ENCODE measurements at regions not wholly inside any gene's neighbourhood (a gene's known extent, or its start where the extent isn't known, plus 50 kb on each side); places are given as distances from the start of the nearest gene placed in this dataset.
"Not testable (repeated sequence)": the region's sequence is repeated elsewhere in the genome, so short reads cannot be mapped to it uniquely, and the experiment has no call there.

DNA sequence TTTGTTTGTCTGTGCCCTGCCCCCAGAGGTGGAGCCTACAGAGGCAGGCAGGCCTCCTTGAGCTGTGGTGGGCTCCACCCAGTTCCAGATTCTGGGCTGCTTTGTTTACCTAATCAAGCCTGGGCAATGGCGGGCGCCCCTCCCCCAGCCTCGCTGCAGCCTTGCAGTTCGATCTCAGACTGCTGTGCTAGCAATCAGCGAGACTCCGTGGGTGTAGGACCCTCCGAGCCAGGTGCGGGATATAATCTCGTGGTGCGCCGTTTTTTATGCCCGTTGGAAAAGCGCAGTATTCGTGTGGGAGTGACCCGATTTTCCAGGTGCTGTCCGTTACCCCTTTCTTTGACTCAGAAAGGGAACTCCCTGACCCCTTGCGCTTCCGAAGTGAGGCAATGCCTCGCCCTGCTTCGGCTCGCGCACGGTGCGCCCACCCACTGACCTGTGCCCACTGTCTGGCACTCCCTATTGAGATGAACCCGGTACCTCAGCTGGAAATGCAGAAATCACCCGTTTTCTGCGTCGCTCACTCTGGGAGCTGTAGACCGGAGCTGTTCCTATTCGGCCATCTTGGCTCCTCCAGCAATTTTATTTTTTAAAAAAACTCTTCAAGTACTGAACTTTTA lies 958.5 kb upstream of the SEMA6A start:
- TF ChIP-seq, protein P1, sequence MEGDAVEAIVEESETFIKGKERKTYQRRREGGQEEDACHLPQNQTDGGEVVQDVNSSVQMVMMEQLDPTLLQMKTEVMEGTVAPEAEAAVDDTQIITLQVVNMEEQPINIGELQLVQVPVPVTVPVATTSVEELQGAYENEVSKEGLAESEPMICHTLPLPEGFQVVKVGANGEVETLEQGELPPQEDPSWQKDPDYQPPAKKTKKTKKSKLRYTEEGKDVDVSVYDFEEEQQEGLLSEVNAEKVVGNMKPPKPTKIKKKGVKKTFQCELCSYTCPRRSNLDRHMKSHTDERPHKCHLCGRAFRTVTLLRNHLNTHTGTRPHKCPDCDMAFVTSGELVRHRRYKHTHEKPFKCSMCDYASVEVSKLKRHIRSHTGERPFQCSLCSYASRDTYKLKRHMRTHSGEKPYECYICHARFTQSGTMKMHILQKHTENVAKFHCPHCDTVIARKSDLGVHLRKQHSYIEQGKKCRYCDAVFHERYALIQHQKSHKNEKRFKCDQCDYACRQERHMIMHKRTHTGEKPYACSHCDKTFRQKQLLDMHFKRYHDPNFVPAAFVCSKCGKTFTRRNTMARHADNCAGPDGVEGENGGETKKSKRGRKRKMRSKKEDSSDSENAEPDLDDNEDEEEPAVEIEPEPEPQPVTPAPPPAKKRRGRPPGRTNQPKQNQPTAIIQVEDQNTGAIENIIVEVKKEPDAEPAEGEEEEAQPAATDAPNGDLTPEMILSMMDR (IDR thresholded peaks at IDR 0.05), result not testable (repeated sequence)
- TF ChIP-seq POLR2A (IDR thresholded peaks at IDR 0.05), result not testable (repeated sequence)

Data from thyroid gland (tissue), 4 donors.